Smooth muscle cell (in vitro differentiated cells): ENCODE measurements at regions not wholly inside any gene's neighbourhood (a gene's known extent, or its start where the extent isn't known, plus 50 kb on each side); places are given as distances from the start of the nearest gene placed in this dataset.

Source experiments
- DNase-seq: peaks from one replicate; lab custom pipeline; 2025; ENCODE audit not compliant: unreplicated experiment; lab: John Stamatoyannopoulos, UW
- H2AFZ ChIP-seq: fragments of 200-600 bp; sonication (generic); 2 replicates; pipeline ENCODE4 v1.6.0; 2016; ENCODE audit warnings: antibody characterized with exemption, low read depth, mild to moderate bottlenecking
- H3F3A ChIP-seq: fragments of 200-600 bp; sonication (generic); 2 replicates; pipeline ENCODE4 v1.6.0; 2017; ENCODE audit warnings: antibody characterized with exemption, low read depth
- H3K27ac ChIP-seq: fragments of 200-600 bp; sonication (generic); 2 replicates; pipeline ENCODE4 v1.5.1; 2016; ENCODE audit warnings: low read depth, mild to moderate bottlenecking
- H3K27me3 ChIP-seq: fragments of 200-600 bp; sonication (generic); 2 replicates; pipeline ENCODE4 v1.6.1; 2016; ENCODE audit warnings: low read depth, mild to moderate bottlenecking
- H3K36me3 ChIP-seq: fragments of 200-600 bp; sonication (generic); 2 replicates; pipeline ENCODE4 v1.5.1; 2016; ENCODE audit warnings: low read depth
- H3K4me1 ChIP-seq: fragments of 200-600 bp; sonication (generic); 2 replicates; pipeline ENCODE4 v1.5.1; 2016; ENCODE audit warnings: low read depth
- H3K4me2 ChIP-seq: fragments of 200-600 bp; sonication (generic); 2 replicates; pipeline ENCODE4 v1.6.0; 2016; ENCODE audit warnings: mild to moderate bottlenecking
- H3K4me3 ChIP-seq: fragments of 200-600 bp; sonication (generic); 2 replicates; pipeline ENCODE4 v1.5.1; 2016; ENCODE audit warnings: mild to moderate bottlenecking
- H3K79me2 ChIP-seq: fragments of 200-600 bp; sonication (generic); 2 replicates; pipeline ENCODE4 v1.6.0; 2016; ENCODE audit warnings: low read depth, mild to moderate bottlenecking
- H3K9ac ChIP-seq: fragments of 200-600 bp; sonication (generic); 2 replicates; pipeline ENCODE4 v1.6.0; 2016; ENCODE audit warnings: low read depth
- H3K9me3 ChIP-seq: fragments of 200-600 bp; sonication (generic); replicated peaks from 2 replicates; pipeline ENCODE4 v1.5.1; 2016; ENCODE audit warnings: low read depth
- H4K20me1 ChIP-seq: fragments of 200-600 bp; sonication (generic); 2 replicates; pipeline ENCODE4 v1.6.0; 2016; ENCODE audit warnings: low read depth
- CTCF ChIP-seq: fragments of 200-600 bp; sonication (generic); IDR thresholded peaks from 2 replicates; pipeline ENCODE4 v1.5.1; 2017; ENCODE audit warnings: borderline replicate concordance, mild to moderate bottlenecking, antibody characterized with exemption; ENCODE audit not compliant: insufficient read depth, poor library complexity, severe bottlenecking
- WGBS: methylation state at CpG from one replicate; pipeline ENCODE4 v1.1.7; 2016; ENCODE audit warnings: low lambda C conversion rate; 5-methylcytosine and 5-hydroxymethylcytosine counted together

- Histone ChIP-seq H3K79me2 (no peaks in the 10 kb centered on the region), H3K4me2 (no peak overlapping the region), H3K9ac (no peak overlapping the region), H3K36me3 (no peaks in the 10 kb centered on the region), H3K4me1 (no peaks in the 10 kb centered on the region), H3K9me3 (no peaks in the 10 kb centered on the region), H3K27ac (no peak overlapping the region), H2AFZ (no peak overlapping the region), H3K4me3 (no peak overlapping the region), H3K27me3 (no peaks in the 10 kb centered on the region), H3F3A (no peaks in the 10 kb centered on the region), H4K20me1 (no peaks in the 10 kb centered on the region)
- no peak for TF ChIP-seq CTCF
- no peak for DNase-seq
- WGBS: 85% methylated on average over 7 of the region's 7 CpGs
Observed at GRCh38 chr10:32132357-32132946, 76.2 kb upstream of the KIF5B start.

- Histone ChIP-seq H3K4me3 (no peak overlapping the region), H3K79me2 (no peaks in the 10 kb centered on the region), H4K20me1 (no peaks in the 10 kb centered on the region), H3K27me3 (no peaks in the 10 kb centered on the region), H3F3A (no peaks in the 10 kb centered on the region), H3K4me1 (no peaks in the 10 kb centered on the region), H3K9me3 (no peaks in the 10 kb centered on the region), H3K36me3 (no peaks in the 10 kb centered on the region), H3K9ac (no peak overlapping the region), H2AFZ (peak overlapping the region; percentile 32), H3K4me2 (no peak overlapping the region), H3K27ac (no peak overlapping the region)
- no peak for DNase-seq
- 41% methylated on average over 3 of the region's 3 CpGs for WGBS
- no peak for TF ChIP-seq CTCF
Observed at GRCh38 chr10:32131388-32131787, 75.2 kb upstream of the KIF5B start.

DNA sequence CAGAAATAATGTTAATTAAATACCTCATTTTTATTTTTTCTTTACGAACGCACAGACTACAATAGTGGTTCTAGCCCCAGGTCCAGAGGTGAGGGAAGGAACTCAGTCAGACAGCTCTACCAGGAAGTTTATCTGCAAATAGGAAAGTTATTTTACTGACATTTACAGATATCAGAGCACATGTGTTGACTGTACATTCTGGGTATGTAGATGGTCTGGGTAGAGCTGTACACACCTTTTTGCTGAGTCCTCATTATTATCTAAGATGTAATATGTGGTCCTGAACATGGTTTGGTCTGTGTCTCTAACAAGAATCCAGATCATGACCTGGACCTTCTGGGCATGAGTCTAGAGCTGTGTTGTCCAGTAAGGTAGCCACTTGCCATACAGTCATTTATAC, 74.6 kb upstream of the KIF5B start:
- no peak overlapping the region for H3K27ac ChIP-seq
- H2AFZ ChIP-seq: peak overlapping the region; percentile 32
- H3K36me3 ChIP-seq: no peaks in the 10 kb centered on the region
- no peak overlapping the region for H3K9ac ChIP-seq
- WGBS: 91% methylated on average over 2 of the region's 2 CpGs
- no peaks in the 10 kb centered on the region for H3K4me1 ChIP-seq
- H3K27me3 ChIP-seq: no peaks in the 10 kb centered on the region
- no peaks in the 10 kb centered on the region for H4K20me1 ChIP-seq
- no peak for TF ChIP-seq CTCF
- no peak overlapping the region for H3K4me3 ChIP-seq
- no peak overlapping the region for H3K4me2 ChIP-seq
- DNase-seq: no peak
- no peaks in the 10 kb centered on the region for H3K9me3 ChIP-seq
- no peaks in the 10 kb centered on the region for H3K79me2 ChIP-seq
- no peaks in the 10 kb centered on the region for H3F3A ChIP-seq

GRCh38 chr10:32125023-32125422, 68.8 kb upstream of the KIF5B start:
- no peaks in the 10 kb centered on the region for H3K36me3 ChIP-seq
- H3K27ac ChIP-seq: no peak overlapping the region
- no peak overlapping the region for H3K9ac ChIP-seq
- no peaks in the 10 kb centered on the region for H3K27me3 ChIP-seq
- no peak overlapping the region for H2AFZ ChIP-seq
- H3K9me3 ChIP-seq: no peaks in the 10 kb centered on the region
- no peaks in the 10 kb centered on the region for H4K20me1 ChIP-seq
- H3K4me1 ChIP-seq: no peaks in the 10 kb centered on the region
- no peak overlapping the region for H3K4me2 ChIP-seq
- 75% methylated on average over 7 of the region's 7 CpGs for WGBS
- no peak for DNase-seq
- H3K79me2 ChIP-seq: no peaks in the 10 kb centered on the region
- no peak overlapping the region for H3K4me3 ChIP-seq
- TF ChIP-seq CTCF: no peak
- H3F3A ChIP-seq: no peaks in the 10 kb centered on the region
